ENCODE measurements at regions not wholly inside any gene's neighbourhood (a gene's known extent, or its start where the extent isn't known, plus 50 kb on each side); places are given as distances from the start of the nearest gene placed in this dataset.

DNA sequence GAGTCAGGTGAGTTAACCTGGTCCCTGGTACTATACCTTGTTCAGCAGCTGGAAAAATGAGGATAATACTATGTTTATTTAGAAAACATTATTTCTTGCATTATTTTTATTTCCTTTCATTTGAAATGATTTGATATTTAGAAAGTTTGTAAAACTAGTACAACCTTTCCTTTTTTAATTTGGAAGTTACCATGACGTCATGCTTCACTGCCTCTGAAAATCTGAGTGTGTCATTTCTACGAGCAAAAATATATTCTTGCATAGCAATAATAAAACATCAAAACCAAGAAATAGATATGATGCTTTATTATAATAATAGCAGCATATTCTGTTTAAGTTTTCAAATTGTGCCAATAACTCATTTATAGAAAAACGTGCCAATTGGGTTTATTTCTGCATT, 1445.0 kb upstream of the RAG2 start:
- no peak overlapping the region for H3K27ac ChIP-seq (ENCODE audit: control insufficient read depth, insufficient read depth)
- WGBS (ENCODE audit: insufficient coverage, insufficient replicate concordance, low lambda C conversion rate, missing lambda C conversion rate), result 2% methylated on average over 3 of the region's 3 CpGs
- H2AFZ ChIP-seq (ENCODE audit: control insufficient read depth, low read depth, low read length), result no peak overlapping the region
- no peaks in the 10 kb centered on the region for H3K4me1 ChIP-seq (ENCODE audit: control insufficient read depth, insufficient read depth, low read length)
- ChIA-PET POLR2A (no interaction called here), SMC1A (ENCODE audit: uncharacterized antibody, unreplicated experiment) (no interaction called here), CTCF (no interaction called here), RAD21 (ENCODE audit: unreplicated experiment) (no interaction called here)
- no peak overlapping the region for H3K9ac ChIP-seq (ENCODE audit: control insufficient read depth, insufficient read depth, low read length)
- DNase-seq (ENCODE audit: low read depth, low spot score), result no peak
- TF ChIP-seq, protein P1, sequence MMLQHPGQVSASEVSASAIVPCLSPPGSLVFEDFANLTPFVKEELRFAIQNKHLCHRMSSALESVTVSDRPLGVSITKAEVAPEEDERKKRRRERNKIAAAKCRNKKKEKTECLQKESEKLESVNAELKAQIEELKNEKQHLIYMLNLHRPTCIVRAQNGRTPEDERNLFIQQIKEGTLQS (IDR thresholded peaks at IDR 0.05; ENCODE audit: borderline replicate concordance, extremely low read depth, low read depth, low read length), result no peak
- TF ChIP-seq ATF7 (IDR thresholded peaks at IDR 0.05; ENCODE audit: low read depth) (peak; percentile 54; the same call in 1 of the 2 replicates), POLR2AphosphoS5 (IDR thresholded peaks at IDR 0.05; ENCODE audit: low read length) (no peak)
- FAIRE-seq, result no peak
- no TSS peak for BruUV-seq (replicated peaks)
- H3K36me3 ChIP-seq (ENCODE audit: control insufficient read depth in 2 of 2, insufficient read depth in 2 of 2, low read length in 1 of 2), result no peaks in the 10 kb centered on the region
- H4K20me1 ChIP-seq (ENCODE audit: control insufficient read depth, insufficient read depth), result no peaks in the 10 kb centered on the region
- no peak for ATAC-seq
- no peaks in the 10 kb centered on the region for H3K79me2 ChIP-seq (ENCODE audit: control insufficient read depth, insufficient read depth, low read length)
- H3K4me2 ChIP-seq (ENCODE audit: control insufficient read depth, insufficient read depth), result no peak overlapping the region
- intact Hi-C loops (cut with micrococcal nuclease; ENCODE audit: unreplicated experiment), result no loop called here
- H3K27me3 ChIP-seq (replicated peaks in 1 of 2; ENCODE audit: control insufficient read depth in 2 of 2, insufficient read depth in 2 of 2, low read length in 1 of 2), result no peaks in the 10 kb centered on the region; a peak in 1 of 4 replicates
- H3K4me3 ChIP-seq, result no peak overlapping the region
- in situ Hi-C loops (cut with MboI), result no loop called here
- no peaks in the 10 kb centered on the region for H3K9me3 ChIP-seq (replicated peaks; ENCODE audit: control insufficient read depth, insufficient read depth, low read length)

DNA sequence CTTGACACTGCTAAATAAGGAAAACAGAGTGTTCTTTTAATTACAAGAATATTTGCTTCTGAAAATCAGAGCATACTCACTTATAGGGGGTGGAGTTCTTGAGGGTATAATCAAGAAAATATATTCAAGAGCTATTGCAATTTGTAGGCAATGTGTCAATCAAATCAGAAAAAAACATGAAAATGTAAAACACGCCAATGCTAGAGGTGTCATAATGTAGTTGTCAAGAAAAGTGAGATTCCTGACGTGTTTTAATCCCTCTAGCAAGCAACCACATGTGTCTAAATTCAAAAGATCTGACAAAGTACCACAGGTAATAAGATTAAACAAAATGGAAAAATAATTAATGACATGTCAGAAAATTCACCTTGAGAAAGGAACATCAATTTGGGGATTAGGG, 1440.7 kb upstream of the RAG2 start:
- no peak overlapping the region for H3K4me2 ChIP-seq (ENCODE audit: control insufficient read depth, insufficient read depth)
- no peak overlapping the region for H3K9ac ChIP-seq (ENCODE audit: control insufficient read depth, insufficient read depth, low read length)
- H3K27me3 ChIP-seq (replicated peaks in 1 of 2; ENCODE audit: control insufficient read depth in 2 of 2, insufficient read depth in 2 of 2, low read length in 1 of 2), result no peaks in the 10 kb centered on the region
- 3% methylated on average over 2 of the region's 2 CpGs for WGBS (ENCODE audit: insufficient coverage, insufficient replicate concordance, low lambda C conversion rate, missing lambda C conversion rate)
- no peak for TF ChIP-seq ATF7 (IDR thresholded peaks at IDR 0.05; ENCODE audit: low read depth)
- TF ChIP-seq ZNF274 (IDR thresholded peaks at IDR 0.05; ENCODE audit: insufficient read depth, insufficient read length), result no peak
- no peak for TF ChIP-seq TCF12 (IDR thresholded peaks at IDR 0.05; ENCODE audit: low read depth, low read length)
- TF ChIP-seq, protein P2, sequence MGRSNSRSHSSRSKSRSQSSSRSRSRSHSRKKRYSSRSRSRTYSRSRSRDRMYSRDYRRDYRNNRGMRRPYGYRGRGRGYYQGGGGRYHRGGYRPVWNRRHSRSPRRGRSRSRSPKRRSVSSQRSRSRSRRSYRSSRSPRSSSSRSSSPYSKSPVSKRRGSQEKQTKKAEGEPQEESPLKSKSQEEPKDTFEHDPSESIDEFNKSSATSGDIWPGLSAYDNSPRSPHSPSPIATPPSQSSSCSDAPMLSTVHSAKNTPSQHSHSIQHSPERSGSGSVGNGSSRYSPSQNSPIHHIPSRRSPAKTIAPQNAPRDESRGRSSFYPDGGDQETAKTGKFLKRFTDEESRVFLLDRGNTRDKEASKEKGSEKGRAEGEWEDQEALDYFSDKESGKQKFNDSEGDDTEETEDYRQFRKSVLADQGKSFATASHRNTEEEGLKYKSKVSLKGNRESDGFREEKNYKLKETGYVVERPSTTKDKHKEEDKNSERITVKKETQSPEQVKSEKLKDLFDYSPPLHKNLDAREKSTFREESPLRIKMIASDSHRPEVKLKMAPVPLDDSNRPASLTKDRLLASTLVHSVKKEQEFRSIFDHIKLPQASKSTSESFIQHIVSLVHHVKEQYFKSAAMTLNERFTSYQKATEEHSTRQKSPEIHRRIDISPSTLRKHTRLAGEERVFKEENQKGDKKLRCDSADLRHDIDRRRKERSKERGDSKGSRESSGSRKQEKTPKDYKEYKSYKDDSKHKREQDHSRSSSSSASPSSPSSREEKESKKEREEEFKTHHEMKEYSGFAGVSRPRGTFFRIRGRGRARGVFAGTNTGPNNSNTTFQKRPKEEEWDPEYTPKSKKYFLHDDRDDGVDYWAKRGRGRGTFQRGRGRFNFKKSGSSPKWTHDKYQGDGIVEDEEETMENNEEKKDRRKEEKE (IDR thresholded peaks at IDR 0.05), result no peak
- TF ChIP-seq, protein P3, sequence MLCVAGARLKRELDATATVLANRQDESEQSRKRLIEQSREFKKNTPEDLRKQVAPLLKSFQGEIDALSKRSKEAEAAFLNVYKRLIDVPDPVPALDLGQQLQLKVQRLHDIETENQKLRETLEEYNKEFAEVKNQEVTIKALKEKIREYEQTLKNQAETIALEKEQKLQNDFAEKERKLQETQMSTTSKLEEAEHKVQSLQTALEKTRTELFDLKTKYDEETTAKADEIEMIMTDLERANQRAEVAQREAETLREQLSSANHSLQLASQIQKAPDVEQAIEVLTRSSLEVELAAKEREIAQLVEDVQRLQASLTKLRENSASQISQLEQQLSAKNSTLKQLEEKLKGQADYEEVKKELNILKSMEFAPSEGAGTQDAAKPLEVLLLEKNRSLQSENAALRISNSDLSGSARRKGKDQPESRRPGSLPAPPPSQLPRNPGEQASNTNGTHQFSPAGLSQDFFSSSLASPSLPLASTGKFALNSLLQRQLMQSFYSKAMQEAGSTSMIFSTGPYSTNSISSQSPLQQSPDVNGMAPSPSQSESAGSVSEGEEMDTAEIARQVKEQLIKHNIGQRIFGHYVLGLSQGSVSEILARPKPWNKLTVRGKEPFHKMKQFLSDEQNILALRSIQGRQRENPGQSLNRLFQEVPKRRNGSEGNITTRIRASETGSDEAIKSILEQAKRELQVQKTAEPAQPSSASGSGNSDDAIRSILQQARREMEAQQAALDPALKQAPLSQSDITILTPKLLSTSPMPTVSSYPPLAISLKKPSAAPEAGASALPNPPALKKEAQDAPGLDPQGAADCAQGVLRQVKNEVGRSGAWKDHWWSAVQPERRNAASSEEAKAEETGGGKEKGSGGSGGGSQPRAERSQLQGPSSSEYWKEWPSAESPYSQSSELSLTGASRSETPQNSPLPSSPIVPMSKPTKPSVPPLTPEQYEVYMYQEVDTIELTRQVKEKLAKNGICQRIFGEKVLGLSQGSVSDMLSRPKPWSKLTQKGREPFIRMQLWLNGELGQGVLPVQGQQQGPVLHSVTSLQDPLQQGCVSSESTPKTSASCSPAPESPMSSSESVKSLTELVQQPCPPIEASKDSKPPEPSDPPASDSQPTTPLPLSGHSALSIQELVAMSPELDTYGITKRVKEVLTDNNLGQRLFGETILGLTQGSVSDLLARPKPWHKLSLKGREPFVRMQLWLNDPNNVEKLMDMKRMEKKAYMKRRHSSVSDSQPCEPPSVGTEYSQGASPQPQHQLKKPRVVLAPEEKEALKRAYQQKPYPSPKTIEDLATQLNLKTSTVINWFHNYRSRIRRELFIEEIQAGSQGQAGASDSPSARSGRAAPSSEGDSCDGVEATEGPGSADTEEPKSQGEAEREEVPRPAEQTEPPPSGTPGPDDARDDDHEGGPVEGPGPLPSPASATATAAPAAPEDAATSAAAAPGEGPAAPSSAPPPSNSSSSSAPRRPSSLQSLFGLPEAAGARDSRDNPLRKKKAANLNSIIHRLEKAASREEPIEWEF (IDR thresholded peaks at IDR 0.05; ENCODE audit: insufficient replicate concordance, low read depth, low read length), result no peak
- TF ChIP-seq ZNF207 (IDR thresholded peaks at IDR 0.05; ENCODE audit: borderline replicate concordance), result no peak
- no peak for TF ChIP-seq NRF1 (conservative IDR thresholded peaks at IDR 0.05; ENCODE audit: low read depth, low read length)
- RAD21 ChIA-PET (ENCODE audit: unreplicated experiment), result no interaction called here
- FAIRE-seq (no peak), DNase-seq (ENCODE audit: low read depth, low spot score) (no peak), ATAC-seq (no peak)
- no peaks in the 10 kb centered on the region for H3K79me2 ChIP-seq (ENCODE audit: control insufficient read depth, insufficient read depth, low read length)
- no peak overlapping the region for H2AFZ ChIP-seq (ENCODE audit: control insufficient read depth, low read depth, low read length)
- intact Hi-C loops (cut with micrococcal nuclease; ENCODE audit: unreplicated experiment), result no loop called here
- SMC1A ChIA-PET (ENCODE audit: uncharacterized antibody, unreplicated experiment), result no interaction called here
- POLR2A ChIA-PET, result no interaction called here
- H3K36me3 ChIP-seq (ENCODE audit: control insufficient read depth in 2 of 2, insufficient read depth in 2 of 2, low read length in 1 of 2), result no peaks in the 10 kb centered on the region
- CTCF ChIA-PET, result no interaction called here
- no peaks in the 10 kb centered on the region for H3K9me3 ChIP-seq (replicated peaks; ENCODE audit: control insufficient read depth, insufficient read depth, low read length)
- BruUV-seq (replicated peaks), result no TSS peak
- H3K27ac ChIP-seq (ENCODE audit: control insufficient read depth, insufficient read depth), result no peak overlapping the region
- no peaks in the 10 kb centered on the region for H4K20me1 ChIP-seq (ENCODE audit: control insufficient read depth, insufficient read depth)
- no peaks in the 10 kb centered on the region for H3K4me1 ChIP-seq (ENCODE audit: control insufficient read depth, insufficient read depth, low read length)
- in situ Hi-C loops (cut with MboI), result no loop called here
- no peak overlapping the region for H3K4me3 ChIP-seq

Data from GM12878 (cell line).